ENCODE measurements at regions not wholly inside any gene's neighbourhood (a gene's known extent, or its start where the extent isn't known, plus 50 kb on each side); places are given as distances from the start of the nearest gene placed in this dataset.
"Not testable (repeated sequence)": the region's sequence is repeated elsewhere in the genome, so short reads cannot be mapped to it uniquely, and the experiment has no call there.

DNA sequence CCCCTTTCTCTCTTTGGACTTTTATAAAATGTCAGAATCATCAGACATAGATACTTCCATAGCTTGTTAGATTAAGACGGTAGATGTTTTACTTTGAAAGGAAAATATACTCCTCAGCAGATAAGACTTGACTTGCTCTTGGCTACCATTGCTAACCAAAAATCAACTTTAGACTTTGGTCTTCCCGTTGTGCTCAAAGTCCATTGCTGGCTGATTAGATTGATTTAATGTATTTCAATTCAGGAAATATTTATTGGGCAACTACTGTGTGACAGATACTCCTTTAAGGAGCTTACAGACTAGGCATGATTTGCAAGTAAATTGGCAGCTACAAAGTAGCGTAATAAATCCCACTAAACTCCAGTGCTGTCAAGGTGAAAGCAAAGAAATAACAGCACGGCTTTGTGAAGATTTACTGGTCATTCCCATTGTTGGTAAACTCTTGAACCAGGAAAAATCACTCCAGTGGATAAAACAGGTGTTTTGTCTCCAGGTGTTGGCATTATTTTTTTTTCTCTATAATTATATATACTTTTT is 95.7 kb upstream of the ARMC3 start:
- Histone ChIP-seq H3K4me3 (ENCODE audit: low read length) (no peak overlapping the region), H3K9me3 (ENCODE audit: low read length) (no peaks in the 10 kb centered on the region), H3K4me2 (ENCODE audit: low read length) (no peak overlapping the region), H3K9ac (ENCODE audit: low read length) (no peak overlapping the region), H3K79me2 (replicated peaks; ENCODE audit: insufficient read depth, low read length) (no peaks in the 10 kb centered on the region), H3K27me3 (ENCODE audit: insufficient read depth, low read depth, low read length) (no peaks in the 10 kb centered on the region), H4K20me1 (ENCODE audit: insufficient read depth) (no peaks in the 10 kb centered on the region), H3F3A (ENCODE audit: insufficient read depth, low read length, poor library complexity, severe bottlenecking) (no peaks in the 10 kb centered on the region), H3K36me3 (ENCODE audit: insufficient read depth, low read length) (no peaks in the 10 kb centered on the region), H3K27ac (ENCODE audit: low read length) (no peak overlapping the region), H3K9me2 (ENCODE audit: insufficient read depth, low read length) (no peaks in the 10 kb centered on the region), H2AFZ (ENCODE audit: low read depth, low read length) (no peak overlapping the region)
- no peak for TF ChIP-seq EZH2 (IDR thresholded peaks at IDR 0.05; ENCODE audit: borderline replicate concordance, insufficient read depth, low read length, poor library complexity, severe bottlenecking)
- TF ChIP-seq MXI1 (conservative IDR thresholded peaks at IDR 0.05; ENCODE audit: poor library complexity, severe bottlenecking): no peak
- TF ChIP-seq RAD21 (conservative IDR thresholded peaks at IDR 0.05): no peak

DNA sequence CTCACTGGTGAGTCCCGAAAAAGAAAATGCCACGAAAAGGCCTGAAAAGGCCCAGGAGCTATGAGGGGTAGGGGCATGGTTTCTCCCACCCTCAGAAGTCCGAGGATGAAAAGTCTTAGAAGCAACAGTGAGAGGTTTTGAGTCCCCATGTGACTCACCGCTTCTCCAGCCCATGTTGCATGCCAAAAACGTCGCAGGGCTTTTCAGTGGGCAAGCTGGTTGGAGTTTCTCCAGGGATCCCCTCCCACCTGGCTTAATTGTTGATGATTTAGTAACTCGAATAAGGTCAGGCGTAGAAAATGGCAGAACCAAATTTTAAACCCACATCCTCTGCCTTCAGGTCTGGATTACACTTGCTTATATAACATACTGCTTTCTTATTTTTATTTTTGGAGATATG is 96.3 kb upstream of the ARMC3 start:
- no peaks in the 10 kb centered on the region for H3K79me2 ChIP-seq (replicated peaks; ENCODE audit: insufficient read depth, low read length)
- H4K20me1 ChIP-seq (ENCODE audit: insufficient read depth): no peaks in the 10 kb centered on the region
- no peak overlapping the region for H3K4me3 ChIP-seq (ENCODE audit: low read length)
- no peak overlapping the region for H3K27ac ChIP-seq (ENCODE audit: low read length)
- no peaks in the 10 kb centered on the region for H3K9me3 ChIP-seq (ENCODE audit: low read length)
- H3F3A ChIP-seq (ENCODE audit: insufficient read depth, low read length, poor library complexity, severe bottlenecking): no peaks in the 10 kb centered on the region
- no peak overlapping the region for H3K9ac ChIP-seq (ENCODE audit: low read length)
- H2AFZ ChIP-seq (ENCODE audit: low read depth, low read length): no peak overlapping the region
- no peak for TF ChIP-seq TAF1 (IDR thresholded peaks at IDR 0.05; ENCODE audit: low read depth)
- TF ChIP-seq EP300 (conservative IDR thresholded peaks at IDR 0.05; ENCODE audit: poor library complexity, severe bottlenecking): no peak
- no peak for TF ChIP-seq POLR2AphosphoS5 (IDR thresholded peaks at IDR 0.05)
- no peak for TF ChIP-seq SMC3 (conservative IDR thresholded peaks at IDR 0.05; ENCODE audit: poor library complexity)
- TF ChIP-seq EZH2 (IDR thresholded peaks at IDR 0.05; ENCODE audit: borderline replicate concordance, insufficient read depth, low read length, poor library complexity, severe bottlenecking): no peak
- TF ChIP-seq, protein P1, sequence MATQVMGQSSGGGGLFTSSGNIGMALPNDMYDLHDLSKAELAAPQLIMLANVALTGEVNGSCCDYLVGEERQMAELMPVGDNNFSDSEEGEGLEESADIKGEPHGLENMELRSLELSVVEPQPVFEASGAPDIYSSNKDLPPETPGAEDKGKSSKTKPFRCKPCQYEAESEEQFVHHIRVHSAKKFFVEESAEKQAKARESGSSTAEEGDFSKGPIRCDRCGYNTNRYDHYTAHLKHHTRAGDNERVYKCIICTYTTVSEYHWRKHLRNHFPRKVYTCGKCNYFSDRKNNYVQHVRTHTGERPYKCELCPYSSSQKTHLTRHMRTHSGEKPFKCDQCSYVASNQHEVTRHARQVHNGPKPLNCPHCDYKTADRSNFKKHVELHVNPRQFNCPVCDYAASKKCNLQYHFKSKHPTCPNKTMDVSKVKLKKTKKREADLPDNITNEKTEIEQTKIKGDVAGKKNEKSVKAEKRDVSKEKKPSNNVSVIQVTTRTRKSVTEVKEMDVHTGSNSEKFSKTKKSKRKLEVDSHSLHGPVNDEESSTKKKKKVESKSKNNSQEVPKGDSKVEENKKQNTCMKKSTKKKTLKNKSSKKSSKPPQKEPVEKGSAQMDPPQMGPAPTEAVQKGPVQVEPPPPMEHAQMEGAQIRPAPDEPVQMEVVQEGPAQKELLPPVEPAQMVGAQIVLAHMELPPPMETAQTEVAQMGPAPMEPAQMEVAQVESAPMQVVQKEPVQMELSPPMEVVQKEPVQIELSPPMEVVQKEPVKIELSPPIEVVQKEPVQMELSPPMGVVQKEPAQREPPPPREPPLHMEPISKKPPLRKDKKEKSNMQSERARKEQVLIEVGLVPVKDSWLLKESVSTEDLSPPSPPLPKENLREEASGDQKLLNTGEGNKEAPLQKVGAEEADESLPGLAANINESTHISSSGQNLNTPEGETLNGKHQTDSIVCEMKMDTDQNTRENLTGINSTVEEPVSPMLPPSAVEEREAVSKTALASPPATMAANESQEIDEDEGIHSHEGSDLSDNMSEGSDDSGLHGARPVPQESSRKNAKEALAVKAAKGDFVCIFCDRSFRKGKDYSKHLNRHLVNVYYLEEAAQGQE (IDR thresholded peaks at IDR 0.05; ENCODE audit: borderline replicate concordance): no peak
- TF ChIP-seq, protein P2, sequence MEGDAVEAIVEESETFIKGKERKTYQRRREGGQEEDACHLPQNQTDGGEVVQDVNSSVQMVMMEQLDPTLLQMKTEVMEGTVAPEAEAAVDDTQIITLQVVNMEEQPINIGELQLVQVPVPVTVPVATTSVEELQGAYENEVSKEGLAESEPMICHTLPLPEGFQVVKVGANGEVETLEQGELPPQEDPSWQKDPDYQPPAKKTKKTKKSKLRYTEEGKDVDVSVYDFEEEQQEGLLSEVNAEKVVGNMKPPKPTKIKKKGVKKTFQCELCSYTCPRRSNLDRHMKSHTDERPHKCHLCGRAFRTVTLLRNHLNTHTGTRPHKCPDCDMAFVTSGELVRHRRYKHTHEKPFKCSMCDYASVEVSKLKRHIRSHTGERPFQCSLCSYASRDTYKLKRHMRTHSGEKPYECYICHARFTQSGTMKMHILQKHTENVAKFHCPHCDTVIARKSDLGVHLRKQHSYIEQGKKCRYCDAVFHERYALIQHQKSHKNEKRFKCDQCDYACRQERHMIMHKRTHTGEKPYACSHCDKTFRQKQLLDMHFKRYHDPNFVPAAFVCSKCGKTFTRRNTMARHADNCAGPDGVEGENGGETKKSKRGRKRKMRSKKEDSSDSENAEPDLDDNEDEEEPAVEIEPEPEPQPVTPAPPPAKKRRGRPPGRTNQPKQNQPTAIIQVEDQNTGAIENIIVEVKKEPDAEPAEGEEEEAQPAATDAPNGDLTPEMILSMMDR (IDR thresholded peaks at IDR 0.05; ENCODE audit: poor library complexity, severe bottlenecking): no peak
- TF ChIP-seq MXI1 (conservative IDR thresholded peaks at IDR 0.05; ENCODE audit: poor library complexity, severe bottlenecking): no peak
- TF ChIP-seq RAD21 (conservative IDR thresholded peaks at IDR 0.05): no peak
- H3K9me2 ChIP-seq (ENCODE audit: insufficient read depth, low read length): no peaks in the 10 kb centered on the region
- H3K36me3 ChIP-seq (ENCODE audit: insufficient read depth, low read length): no peaks in the 10 kb centered on the region
- no peaks in the 10 kb centered on the region for H3K27me3 ChIP-seq (ENCODE audit: insufficient read depth, low read depth, low read length)
- H3K4me2 ChIP-seq (ENCODE audit: low read length): no peak overlapping the region

DNA sequence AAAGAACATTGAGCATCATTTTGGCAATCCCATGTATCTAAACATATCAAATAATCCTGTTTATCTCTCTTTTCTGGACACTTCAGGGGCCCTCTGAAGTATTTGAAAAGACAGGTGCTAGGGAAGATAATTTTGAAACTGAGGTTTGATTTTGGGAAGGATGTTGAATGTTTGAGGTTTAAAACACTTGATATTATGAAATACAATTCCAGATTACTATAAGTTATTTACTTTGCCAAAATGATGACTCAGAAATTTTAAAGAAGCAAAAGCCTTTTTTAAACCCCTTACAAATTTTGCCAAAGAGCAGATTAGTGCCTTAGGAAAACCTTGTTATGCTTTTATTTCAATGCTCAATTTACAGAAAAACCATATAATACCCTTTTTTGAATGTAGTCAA is 99.1 kb upstream of the ARMC3 start:
- H3K79me2 ChIP-seq (replicated peaks; ENCODE audit: insufficient read depth, low read length); H3K4me2 ChIP-seq (ENCODE audit: low read length); H3K36me3 ChIP-seq (ENCODE audit: insufficient read depth, low read length); H3K9me3 ChIP-seq (ENCODE audit: low read length); H2AFZ ChIP-seq (ENCODE audit: low read depth, low read length); H4K20me1 ChIP-seq (ENCODE audit: insufficient read depth); H3K9me2 ChIP-seq (ENCODE audit: insufficient read depth, low read length); H3K9ac ChIP-seq (ENCODE audit: low read length); H3K27ac ChIP-seq (ENCODE audit: low read length); H3F3A ChIP-seq (ENCODE audit: insufficient read depth, low read length, poor library complexity, severe bottlenecking); H3K27me3 ChIP-seq (ENCODE audit: insufficient read depth, low read depth, low read length); H3K4me3 ChIP-seq (ENCODE audit: low read length): not testable (repeated sequence)
